DND-41 (cell line): ENCODE measurements at regions not wholly inside any gene's neighbourhood (a gene's known extent, or its start where the extent isn't known, plus 50 kb on each side); places are given as distances from the start of the nearest gene placed in this dataset.

Experiments
- CTCF ChIP-seq: IDR thresholded peaks from 2 replicates; pipeline ENCODE4 v1.5.1; 2012; ENCODE audit warnings: borderline replicate concordance, low read length, moderate library complexity, mild to moderate bottlenecking; ENCODE audit not compliant: poor library complexity, severe bottlenecking; ENCODE audit errors: extremely low read depth
- EZH2 ChIP-seq: IDR thresholded peaks from 3 replicates; pipeline ENCODE4 v1.6.1; 2012; ENCODE audit warnings: borderline replicate concordance, low read depth, mild to moderate bottlenecking, moderate library complexity, low read length, inconsistent platforms; ENCODE audit not compliant: severe bottlenecking

- TF ChIP-seq CTCF, result no peak
- TF ChIP-seq EZH2, result no peak
These were observed 746.6 kb downstream of the SLITRK5 start for GRCh38 chr13:88417801-88418200.
